Parathyroid adenoma (tissue), 2 donors: ENCODE measurements at regions not wholly inside any gene's neighbourhood (a gene's known extent, or its start where the extent isn't known, plus 50 kb on each side); places are given as distances from the start of the nearest gene placed in this dataset.

Experiments
- H2AFZ ChIP-seq: fragments of 300-600 bp; sonication (generic); one replicate; pipeline ENCODE4 v1.7.0; 2017; ENCODE audit warnings: antibody characterized with exemption, mild to moderate bottlenecking
- H3K27ac ChIP-seq: fragments of 300-600 bp; sonication (generic); one replicate; pipeline ENCODE4 v1.7.0; 2017
- H3K27me3 ChIP-seq: fragments of 300-600 bp; sonication (generic); one replicate; pipeline ENCODE4 v1.7.0; 2017; ENCODE audit warnings: low read length; ENCODE audit not compliant: control insufficient read depth, insufficient read depth
- H3K36me3 ChIP-seq: fragments of 300-600 bp; sonication (generic); one replicate; pipeline ENCODE4 v1.7.0; 2017; ENCODE audit warnings: low read length; ENCODE audit not compliant: control insufficient read depth, insufficient read depth
- H3K4me1 ChIP-seq: fragments of 300-600 bp; sonication (generic); one replicate; pipeline ENCODE4 v1.7.0; 2017; ENCODE audit warnings: control low read depth
- H3K4me2 ChIP-seq: fragments of 300-600 bp; sonication (generic); one replicate; pipeline ENCODE4 v1.7.0; 2017; ENCODE audit warnings: low read length
- H3K4me3 ChIP-seq: fragments of 300-600 bp; sonication (generic); one replicate; pipeline ENCODE4 v1.7.0; 2017; ENCODE audit warnings: low read depth, low read length
- H3K79me2 ChIP-seq: fragments of 300-600 bp; sonication (generic); one replicate; pipeline ENCODE4 v1.7.0; 2017; ENCODE audit warnings: control low read depth
- H3K9ac ChIP-seq: fragments of 300-600 bp; sonication (generic); one replicate; pipeline ENCODE4 v1.7.0; 2017; ENCODE audit warnings: mild to moderate bottlenecking
- H3K9me3 ChIP-seq: fragments of 300-600 bp; sonication (generic); one replicate; pipeline ENCODE4 v1.7.0; 2017; ENCODE audit warnings: low read length; ENCODE audit not compliant: control insufficient read depth
- TF ChIP-seq, protein P1 (sequence below): fragments of 300-600 bp; sonication (generic); IDR thresholded peaks from one replicate; pipeline ENCODE4 v1.7.0; 2017; ENCODE audit warnings: antibody characterized with exemption, mild to moderate bottlenecking
- donor health status: primary hyperparathyroidism.

DNA sequence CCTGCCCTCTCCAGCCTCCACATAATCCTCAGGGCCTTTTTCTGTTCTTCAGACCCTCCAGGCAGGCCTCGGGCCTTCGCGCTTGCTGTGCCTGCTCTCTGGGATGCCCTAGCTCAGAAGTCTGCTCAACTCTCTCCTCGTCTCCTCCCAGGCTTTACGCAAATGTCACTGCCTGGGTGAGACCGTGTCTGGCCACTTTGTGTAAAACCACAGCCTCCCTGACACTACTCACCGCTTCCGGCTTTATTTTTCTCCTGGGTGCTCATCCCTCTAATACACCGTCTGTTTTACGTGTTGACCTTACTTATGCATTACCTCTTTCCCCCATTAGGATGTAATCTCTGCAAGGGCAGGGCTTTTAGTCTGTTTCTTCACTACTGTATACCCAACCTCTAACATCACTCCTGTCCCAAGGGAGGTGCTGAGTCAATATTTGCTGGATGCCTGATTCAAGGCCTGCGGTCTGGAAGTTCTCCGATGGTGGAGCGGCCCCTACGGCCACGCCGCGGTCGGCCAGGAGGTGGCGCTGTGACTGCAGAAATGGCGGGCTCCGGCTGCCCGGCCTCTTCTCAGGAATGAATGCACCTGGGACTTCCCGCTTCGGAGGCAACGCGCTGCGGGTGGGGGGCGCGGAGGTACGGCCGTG is 58.2 kb upstream of the THY1 start:
- Histone ChIP-seq H3K4me1 (peaks cover 3% of the 10 kb centered on the region), H3K9me3 (no peaks in the 10 kb centered on the region), H3K27me3 (no peaks in the 10 kb centered on the region), H2AFZ (peak overlapping the region; percentile 33), H3K9ac (no peak overlapping the region), H3K27ac (no peak overlapping the region), H3K79me2 (no peaks in the 10 kb centered on the region), H3K4me2 (no peak overlapping the region), H3K4me3 (no peak overlapping the region), H3K36me3 (no peaks in the 10 kb centered on the region)
- TF ChIP-seq, protein P1, sequence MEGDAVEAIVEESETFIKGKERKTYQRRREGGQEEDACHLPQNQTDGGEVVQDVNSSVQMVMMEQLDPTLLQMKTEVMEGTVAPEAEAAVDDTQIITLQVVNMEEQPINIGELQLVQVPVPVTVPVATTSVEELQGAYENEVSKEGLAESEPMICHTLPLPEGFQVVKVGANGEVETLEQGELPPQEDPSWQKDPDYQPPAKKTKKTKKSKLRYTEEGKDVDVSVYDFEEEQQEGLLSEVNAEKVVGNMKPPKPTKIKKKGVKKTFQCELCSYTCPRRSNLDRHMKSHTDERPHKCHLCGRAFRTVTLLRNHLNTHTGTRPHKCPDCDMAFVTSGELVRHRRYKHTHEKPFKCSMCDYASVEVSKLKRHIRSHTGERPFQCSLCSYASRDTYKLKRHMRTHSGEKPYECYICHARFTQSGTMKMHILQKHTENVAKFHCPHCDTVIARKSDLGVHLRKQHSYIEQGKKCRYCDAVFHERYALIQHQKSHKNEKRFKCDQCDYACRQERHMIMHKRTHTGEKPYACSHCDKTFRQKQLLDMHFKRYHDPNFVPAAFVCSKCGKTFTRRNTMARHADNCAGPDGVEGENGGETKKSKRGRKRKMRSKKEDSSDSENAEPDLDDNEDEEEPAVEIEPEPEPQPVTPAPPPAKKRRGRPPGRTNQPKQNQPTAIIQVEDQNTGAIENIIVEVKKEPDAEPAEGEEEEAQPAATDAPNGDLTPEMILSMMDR, result peak; percentile 89

DNA sequence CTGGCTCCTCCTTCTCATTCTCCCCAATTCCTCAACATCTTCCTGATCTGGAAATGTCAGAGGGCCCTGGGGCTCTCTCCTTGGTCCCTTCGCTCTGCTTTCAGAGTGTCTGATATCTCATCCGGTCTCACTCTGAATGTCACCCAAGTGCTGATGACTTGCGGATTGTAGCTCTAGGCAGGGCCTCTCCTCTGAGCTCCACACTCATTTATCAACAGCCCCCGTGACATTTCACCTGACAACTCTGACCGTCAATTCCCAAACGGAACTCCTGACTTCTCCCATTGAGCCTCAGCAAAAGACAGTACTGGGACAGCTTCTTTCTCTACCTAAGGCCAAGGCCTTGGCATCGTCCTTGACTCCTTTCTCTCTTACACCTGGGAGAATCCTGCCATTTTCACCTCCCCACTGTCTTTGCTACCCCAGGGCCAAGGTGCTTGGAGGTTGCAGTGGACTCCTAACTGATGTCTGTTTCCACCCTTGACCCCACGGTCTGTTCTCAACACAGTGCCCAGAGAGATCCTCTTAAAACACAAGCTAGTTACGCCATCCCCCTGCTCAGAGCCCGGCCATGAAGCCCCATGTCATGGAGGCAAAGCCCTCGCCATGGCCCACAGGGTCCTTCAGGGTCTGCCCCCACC is 57.5 kb upstream of the THY1 start:
- Histone ChIP-seq H3K27ac (no peak overlapping the region), H3K27me3 (no peaks in the 10 kb centered on the region), H3K36me3 (no peaks in the 10 kb centered on the region), H2AFZ (no peak overlapping the region), H3K4me3 (no peak overlapping the region), H3K4me1 (peaks cover 3% of the 10 kb centered on the region), H3K9ac (no peak overlapping the region), H3K79me2 (no peaks in the 10 kb centered on the region), H3K9me3 (no peaks in the 10 kb centered on the region), H3K4me2 (no peak overlapping the region)
- TF ChIP-seq, protein P1, result no peak

DNA sequence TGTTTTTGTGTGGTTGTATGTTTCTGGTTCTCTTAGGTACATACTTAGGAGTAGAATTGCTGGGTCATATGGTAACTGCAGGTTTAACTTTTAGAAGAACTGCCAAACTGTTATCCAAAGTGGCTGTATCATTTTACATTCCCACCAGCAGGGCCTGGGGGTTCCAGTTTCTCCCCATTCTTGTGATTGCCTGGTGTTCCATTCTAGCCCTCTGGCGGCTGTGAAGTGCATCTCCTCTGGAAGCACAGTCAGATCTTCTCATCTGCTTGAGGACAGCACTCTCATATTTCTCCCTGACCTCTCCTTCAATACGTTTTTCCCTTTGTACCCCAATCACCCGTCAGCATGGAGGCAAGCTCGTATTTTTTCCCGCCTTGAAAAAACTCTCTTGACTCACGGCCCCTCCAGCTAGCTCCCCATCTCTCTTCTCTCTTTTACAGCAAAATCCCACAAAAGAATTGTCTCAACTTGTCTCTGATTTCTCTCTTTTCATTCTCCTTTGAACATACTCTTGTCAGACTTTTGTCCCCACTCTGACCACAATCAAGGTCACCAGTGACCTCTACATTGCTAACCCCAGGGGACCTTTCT is 56.8 kb upstream of the THY1 start:
- no peak overlapping the region for H2AFZ ChIP-seq
- H3K4me3 ChIP-seq, result no peak overlapping the region
- no peak overlapping the region for H3K4me2 ChIP-seq
- H3K36me3 ChIP-seq, result no peaks in the 10 kb centered on the region
- no peaks in the 10 kb centered on the region for H3K27me3 ChIP-seq
- no peaks in the 10 kb centered on the region for H3K9me3 ChIP-seq
- no peaks in the 10 kb centered on the region for H3K79me2 ChIP-seq
- no peak overlapping the region for H3K9ac ChIP-seq
- no peak overlapping the region for H3K27ac ChIP-seq
- peaks cover 3% of the 10 kb centered on the region for H3K4me1 ChIP-seq
- TF ChIP-seq, protein P1, result no peak

DNA sequence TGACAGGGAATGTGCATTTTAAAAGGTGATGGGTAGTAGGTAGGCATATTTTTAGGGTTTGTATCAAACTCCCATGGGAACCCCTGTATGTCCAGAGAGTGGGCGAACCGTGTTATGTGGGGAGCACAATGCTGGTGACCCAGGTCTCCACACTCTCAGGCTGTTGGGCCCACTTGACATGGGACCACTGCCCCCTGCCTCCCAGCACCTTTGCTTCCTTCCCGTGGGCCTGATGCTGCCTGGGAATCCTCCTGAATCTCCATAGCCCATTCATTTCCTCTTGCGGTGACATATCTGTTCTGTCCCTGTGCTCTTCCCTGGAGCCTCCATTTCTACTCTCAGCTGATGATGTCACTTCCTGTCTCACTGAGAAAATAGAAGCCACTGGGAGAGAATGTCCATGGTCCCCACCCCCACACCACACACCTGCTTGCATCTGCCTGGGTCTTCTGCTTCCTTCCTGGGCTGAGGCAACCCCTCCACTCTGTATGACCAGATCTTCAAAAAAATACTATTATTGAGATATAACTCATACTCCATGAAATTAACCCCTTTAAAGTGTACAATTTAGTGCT is 55.8 kb upstream of the THY1 start:
- Histone ChIP-seq H3K9me3 (no peaks in the 10 kb centered on the region), H3K9ac (no peak overlapping the region), H3K4me3 (no peak overlapping the region), H3K4me1 (peaks cover 3% of the 10 kb centered on the region), H3K79me2 (no peaks in the 10 kb centered on the region), H3K27ac (no peak overlapping the region), H2AFZ (no peak overlapping the region), H3K27me3 (no peaks in the 10 kb centered on the region), H3K36me3 (no peaks in the 10 kb centered on the region), H3K4me2 (no peak overlapping the region)
- TF ChIP-seq, protein P1, result no peak
